ENCODE measurements at regions not wholly inside any gene's neighbourhood (a gene's known extent, or its start where the extent isn't known, plus 50 kb on each side); places are given as distances from the start of the nearest gene placed in this dataset.

- Mint-ChIP-seq H3K4me1 (ENCODE audit: unreplicated experiment) (peaks cover 14% of the 10 kb centered on the region), H3K27ac (ENCODE audit: unreplicated experiment) (no peak overlapping the region), H3K4me3 (ENCODE audit: unreplicated experiment) (no peak overlapping the region), H3K27me3 (ENCODE audit: unreplicated experiment) (peaks cover 2% of the 10 kb centered on the region), H3K9me3 (ENCODE audit: unreplicated experiment) (no peaks in the 10 kb centered on the region), H3K36me3 (ENCODE audit: low read depth, unreplicated experiment) (no peaks in the 10 kb centered on the region)
- no peak for DNase-seq (ENCODE audit: low spot score)
- TF ChIP-seq CTCF (IDR thresholded peaks at IDR 0.05; ENCODE audit: unreplicated experiment), result no peak
Observed at GRCh38 chr3:154668187-154668586, 238.2 kb upstream of the GPR149 start.

GRCh38 chr3:154666542-154666941 is 236.6 kb upstream of the GPR149 start:
- H3K27ac Mint-ChIP-seq (ENCODE audit: unreplicated experiment), result no peak overlapping the region
- DNase-seq (ENCODE audit: low spot score), result no peak
- no peak for TF ChIP-seq CTCF (IDR thresholded peaks at IDR 0.05; ENCODE audit: unreplicated experiment)
- peaks cover 2% of the 10 kb centered on the region for H3K27me3 Mint-ChIP-seq (ENCODE audit: unreplicated experiment)
- H3K4me1 Mint-ChIP-seq (ENCODE audit: unreplicated experiment), result peaks cover 14% of the 10 kb centered on the region
- no peaks in the 10 kb centered on the region for H3K36me3 Mint-ChIP-seq (ENCODE audit: low read depth, unreplicated experiment)
- no peaks in the 10 kb centered on the region for H3K9me3 Mint-ChIP-seq (ENCODE audit: unreplicated experiment)
- H3K4me3 Mint-ChIP-seq (ENCODE audit: unreplicated experiment), result no peak overlapping the region

GRCh38 chr3:154664714-154665113 is 234.7 kb upstream of the GPR149 start:
- no peaks in the 10 kb centered on the region for H3K36me3 Mint-ChIP-seq (ENCODE audit: low read depth, unreplicated experiment)
- no peaks in the 10 kb centered on the region for H3K9me3 Mint-ChIP-seq (ENCODE audit: unreplicated experiment)
- no peak overlapping the region for H3K27ac Mint-ChIP-seq (ENCODE audit: unreplicated experiment)
- H3K27me3 Mint-ChIP-seq (ENCODE audit: unreplicated experiment), result peaks cover 2% of the 10 kb centered on the region
- TF ChIP-seq CTCF (IDR thresholded peaks at IDR 0.05; ENCODE audit: unreplicated experiment), result no peak
- DNase-seq (ENCODE audit: low spot score), result no peak
- no peak overlapping the region for H3K4me3 Mint-ChIP-seq (ENCODE audit: unreplicated experiment)
- peaks cover 14% of the 10 kb centered on the region for H3K4me1 Mint-ChIP-seq (ENCODE audit: unreplicated experiment)

- H3K4me1 Mint-ChIP-seq (ENCODE audit: unreplicated experiment), result peaks cover 5% of the 10 kb centered on the region
- TF ChIP-seq CTCF (IDR thresholded peaks at IDR 0.05; ENCODE audit: unreplicated experiment), result no peak
- H3K36me3 Mint-ChIP-seq (ENCODE audit: low read depth, unreplicated experiment), result no peaks in the 10 kb centered on the region
- no peak overlapping the region for H3K4me3 Mint-ChIP-seq (ENCODE audit: unreplicated experiment)
- no peak for DNase-seq (ENCODE audit: low spot score)
- H3K9me3 Mint-ChIP-seq (ENCODE audit: unreplicated experiment), result no peaks in the 10 kb centered on the region
- peaks cover 2% of the 10 kb centered on the region for H3K27me3 Mint-ChIP-seq (ENCODE audit: unreplicated experiment)
- H3K27ac Mint-ChIP-seq (ENCODE audit: unreplicated experiment), result no peak overlapping the region
Observed at GRCh38 chr3:154662851-154663250, 232.9 kb upstream of the GPR149 start.

- Mint-ChIP-seq H3K27me3 (ENCODE audit: unreplicated experiment) (no peaks in the 10 kb centered on the region), H3K36me3 (ENCODE audit: low read depth, unreplicated experiment) (no peaks in the 10 kb centered on the region), H3K27ac (ENCODE audit: unreplicated experiment) (no peak overlapping the region), H3K4me3 (ENCODE audit: unreplicated experiment) (no peak overlapping the region), H3K9me3 (ENCODE audit: unreplicated experiment) (no peaks in the 10 kb centered on the region), H3K4me1 (ENCODE audit: unreplicated experiment) (peaks cover 5% of the 10 kb centered on the region)
- no peak for DNase-seq (ENCODE audit: low spot score)
- TF ChIP-seq CTCF (IDR thresholded peaks at IDR 0.05; ENCODE audit: unreplicated experiment), result no peak
Observed at GRCh38 chr3:154660811-154661210, 230.8 kb upstream of the GPR149 start.

All from endothelial cell (in vitro differentiated cells).